HG02623 (cell line): ENCODE measurements at regions not wholly inside any gene's neighbourhood (a gene's known extent, or its start where the extent isn't known, plus 50 kb on each side); places are given as distances from the start of the nearest gene placed in this dataset.

Experiments used
- ATAC-seq: cut with Tn5 transposase; IDR thresholded peaks from one replicate; pipeline ENCODE4 v1.9.1; 2021; ENCODE audit warnings: moderate library complexity; ENCODE audit not compliant: unreplicated experiment

GRCh38 chr2:15790326-15790725 is 150.0 kb upstream of the MYCN start:
- no peak for ATAC-seq

- ATAC-seq: no peak
Measured at GRCh38 chr2:15790838-15791237, 149.5 kb upstream of the MYCN start.

- ATAC-seq: no peak
Measured at GRCh38 chr2:15791294-15791693, 149.1 kb upstream of the MYCN start.

GRCh38 chr2:15792331-15792730 is 148.0 kb upstream of the MYCN start:
- ATAC-seq: no peak

- no peak for ATAC-seq
Measured at GRCh38 chr2:15793078-15793913, 147.1 kb upstream of the MYCN start.

- ATAC-seq: no peak
Measured at GRCh38 chr2:15793978-15794377, 146.4 kb upstream of the MYCN start.

- ATAC-seq: no peak
Measured at GRCh38 chr2:15794608-15795134, 145.7 kb upstream of the MYCN start.

GRCh38 chr2:15795426-15795825 is 144.9 kb upstream of the MYCN start:
- ATAC-seq: no peak

- ATAC-seq: no peak
Measured at GRCh38 chr2:15796167-15796942, 144.0 kb upstream of the MYCN start.

- ATAC-seq: no peak
Measured at GRCh38 chr2:15797231-15797938, 143.0 kb upstream of the MYCN start.

GRCh38 chr2:15797939-15798281 is 142.4 kb upstream of the MYCN start:
- no peak for ATAC-seq

GRCh38 chr2:15798701-15799431 is 141.5 kb upstream of the MYCN start:
- ATAC-seq: no peak

- ATAC-seq: no peak
Measured at GRCh38 chr2:15799432-15799827, 140.9 kb upstream of the MYCN start.

GRCh38 chr2:15800495-15801329 is 139.6 kb upstream of the MYCN start:
- no peak for ATAC-seq

- no peak for ATAC-seq
Measured at GRCh38 chr2:15801439-15801838, 138.9 kb upstream of the MYCN start.

- ATAC-seq: no peak
Measured at GRCh38 chr2:15801904-15802303, 138.4 kb upstream of the MYCN start.

- no peak for ATAC-seq
Measured at GRCh38 chr2:15802657-15803542, 137.4 kb upstream of the MYCN start.

GRCh38 chr2:15803543-15804245 is 136.7 kb upstream of the MYCN start:
- ATAC-seq: no peak
